HG03521 (cell line): ENCODE measurements at regions not wholly inside any gene's neighbourhood (a gene's known extent, or its start where the extent isn't known, plus 50 kb on each side); places are given as distances from the start of the nearest gene placed in this dataset.

Experiments used
- ATAC-seq: cut with Tn5 transposase; IDR thresholded peaks from one replicate; pipeline ENCODE4 v1.9.1; 2021; ENCODE audit warnings: mild to moderate bottlenecking, moderate library complexity; ENCODE audit not compliant: unreplicated experiment

DNA sequence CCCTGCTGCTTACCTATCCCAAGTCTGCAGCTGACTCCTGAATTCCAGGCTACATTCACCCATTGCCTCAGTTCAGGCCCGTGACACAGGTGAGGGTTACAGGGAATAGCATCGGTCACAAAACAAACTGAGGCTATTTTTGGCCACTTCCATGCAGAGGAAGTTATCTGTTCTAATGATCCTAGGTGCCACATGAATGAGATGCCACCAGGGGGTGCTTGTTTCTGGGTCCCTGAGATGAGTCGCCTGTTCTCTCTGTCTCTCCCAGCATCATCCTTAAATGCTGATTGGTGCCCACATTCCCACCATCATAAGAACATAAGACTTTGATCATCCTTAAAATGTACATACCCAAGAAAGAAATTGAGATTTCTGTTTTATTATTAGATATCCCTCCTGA, 119.0 kb upstream of the CELF4 start:
- no peak for ATAC-seq

DNA sequence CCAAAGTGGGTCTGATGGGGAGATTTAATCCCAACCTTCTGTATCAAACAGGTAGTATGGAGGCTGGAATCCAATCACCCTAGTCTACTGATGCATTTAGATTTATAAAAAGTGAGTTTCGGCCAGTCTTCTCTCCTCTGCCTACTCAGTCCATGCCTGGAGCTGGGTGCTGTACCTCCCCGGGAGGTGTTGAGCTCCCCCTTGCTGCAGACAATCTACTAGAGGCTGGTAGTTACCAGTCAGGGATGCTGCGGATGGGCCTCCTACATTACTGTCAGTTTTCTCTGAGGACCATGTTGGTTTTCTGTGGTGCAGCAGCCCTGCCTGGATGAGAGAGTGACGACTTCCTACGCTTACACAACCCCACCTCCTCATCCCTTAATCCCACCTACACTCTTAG, 118.6 kb upstream of the CELF4 start:
- ATAC-seq, result no peak

DNA sequence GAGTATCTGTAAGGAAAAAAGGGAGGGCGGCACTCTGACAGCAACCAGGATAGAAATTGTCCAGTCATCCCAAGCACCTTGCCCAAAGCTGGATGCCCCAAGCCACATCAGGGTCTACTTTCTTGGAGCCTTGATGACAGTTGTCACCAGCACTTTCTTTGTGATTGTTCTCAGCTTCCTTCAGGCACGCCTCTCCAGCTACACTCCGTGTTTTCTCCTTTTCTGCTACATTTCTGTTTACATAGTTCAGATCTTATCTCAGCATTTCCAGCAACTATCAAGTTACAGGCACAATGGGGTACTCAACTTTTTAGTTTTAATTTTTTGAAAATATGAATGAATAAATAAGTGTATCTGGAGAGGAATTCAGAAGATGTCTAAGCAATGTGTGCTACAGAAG, 115.3 kb upstream of the CELF4 start:
- no peak for ATAC-seq

DNA sequence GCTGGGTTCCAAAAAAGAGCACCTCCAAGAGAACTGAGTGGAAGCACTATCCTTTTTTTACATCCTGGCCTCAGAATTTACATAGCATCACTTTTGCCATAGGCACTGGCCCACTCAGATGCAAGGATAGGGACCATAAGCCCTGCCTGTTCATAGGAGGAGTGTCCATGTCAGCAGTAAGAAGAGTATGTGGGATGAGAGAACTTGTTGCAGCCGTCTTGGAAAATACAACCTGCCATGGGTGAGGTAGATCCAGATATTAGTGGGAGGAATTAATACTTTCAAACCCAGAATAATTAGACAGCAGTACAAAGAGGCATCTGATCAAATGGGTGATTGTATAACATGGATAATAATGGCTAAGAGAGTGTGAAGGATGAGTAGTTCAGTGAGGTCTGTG, 110.7 kb upstream of the CELF4 start:
- ATAC-seq, result no peak

DNA sequence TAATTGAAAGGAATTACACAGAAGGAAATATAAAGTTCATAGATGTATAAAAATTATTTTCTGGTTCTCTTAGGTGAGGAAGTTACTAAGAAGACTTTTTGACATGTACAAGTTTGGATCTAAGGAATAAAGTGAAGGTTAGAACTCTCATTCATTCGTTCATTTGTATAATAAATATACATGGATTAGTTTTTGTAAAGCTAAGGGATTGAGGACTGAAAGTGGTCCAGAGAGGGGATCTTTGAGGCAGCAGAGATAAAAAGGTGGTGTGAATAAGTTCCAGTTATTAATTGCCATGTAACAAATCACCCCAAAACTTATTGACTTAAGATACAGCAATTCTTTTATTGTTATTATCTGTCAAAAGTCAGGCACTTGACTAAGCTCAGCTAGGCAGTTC, 110.1 kb upstream of the CELF4 start:
- ATAC-seq, result no peak

DNA sequence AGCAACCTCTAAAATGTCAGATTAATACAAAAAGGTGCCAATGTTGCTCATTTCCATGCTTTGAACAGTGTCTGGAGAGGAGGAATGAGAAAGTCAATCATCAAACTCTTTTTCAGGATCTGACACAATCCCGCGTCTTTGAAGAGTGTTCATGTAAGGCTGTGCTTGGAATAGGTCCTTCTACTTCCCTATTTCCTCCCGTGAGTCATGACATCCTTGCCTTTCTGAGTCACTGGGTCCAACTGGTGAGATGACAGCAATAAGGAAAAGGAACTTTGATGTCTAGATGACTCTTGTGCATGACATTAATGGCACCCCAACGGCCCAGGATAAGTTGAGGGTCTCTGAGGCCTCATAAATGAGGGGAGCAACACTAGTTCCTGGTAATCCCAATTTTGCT, 109.0 kb upstream of the CELF4 start:
- no peak for ATAC-seq

DNA sequence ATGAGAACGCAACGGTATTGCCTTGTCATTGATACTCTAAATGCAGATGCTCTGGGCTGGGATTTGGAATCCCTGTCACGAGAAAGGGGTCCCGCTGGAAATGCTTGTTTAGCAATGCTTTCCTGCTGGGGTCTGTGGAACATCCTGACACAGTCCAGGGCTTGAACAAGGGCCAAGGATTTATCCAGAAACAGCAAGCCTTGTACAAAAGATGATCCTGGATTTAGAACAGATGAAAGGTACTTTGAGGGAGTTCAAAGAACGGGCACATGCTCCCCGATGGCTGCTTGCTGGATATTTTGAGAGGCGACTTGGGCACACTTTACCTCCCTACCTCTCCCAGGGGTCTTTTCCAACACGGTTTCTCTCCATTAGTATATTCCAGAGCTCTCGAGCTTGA, 108.1 kb upstream of the CELF4 start:
- ATAC-seq, result no peak

DNA sequence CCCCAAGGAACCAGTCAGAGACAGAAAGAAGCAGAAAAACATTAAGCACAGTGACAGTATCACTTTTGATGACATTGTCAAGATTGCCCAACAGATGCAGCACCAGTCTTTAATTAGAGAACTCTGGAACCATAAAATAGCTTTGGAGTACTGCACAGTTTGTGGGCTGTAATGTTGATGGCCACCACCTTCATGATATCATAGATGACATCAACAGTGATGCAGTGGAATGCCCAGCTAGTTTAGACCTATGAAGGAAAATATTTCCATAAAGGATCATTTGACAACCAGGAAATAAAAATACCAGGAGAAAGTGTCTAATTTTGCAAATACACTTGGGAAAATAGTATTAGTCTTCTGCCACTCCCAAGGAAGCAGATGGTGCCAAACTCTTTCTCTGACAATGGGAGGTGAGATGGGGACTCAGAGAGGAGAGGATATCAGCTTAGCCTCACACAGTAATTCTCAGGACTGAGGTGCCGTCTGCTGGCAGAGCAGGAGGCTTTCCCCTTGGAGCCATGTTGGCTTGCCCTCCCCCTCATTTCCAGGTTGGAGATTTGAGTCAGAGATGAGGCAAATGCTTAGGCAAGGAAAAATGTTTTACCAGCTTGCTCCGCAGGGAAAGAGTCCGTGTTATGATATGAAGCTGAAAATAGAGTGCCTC, 107.5 kb upstream of the CELF4 start:
- no peak for ATAC-seq

DNA sequence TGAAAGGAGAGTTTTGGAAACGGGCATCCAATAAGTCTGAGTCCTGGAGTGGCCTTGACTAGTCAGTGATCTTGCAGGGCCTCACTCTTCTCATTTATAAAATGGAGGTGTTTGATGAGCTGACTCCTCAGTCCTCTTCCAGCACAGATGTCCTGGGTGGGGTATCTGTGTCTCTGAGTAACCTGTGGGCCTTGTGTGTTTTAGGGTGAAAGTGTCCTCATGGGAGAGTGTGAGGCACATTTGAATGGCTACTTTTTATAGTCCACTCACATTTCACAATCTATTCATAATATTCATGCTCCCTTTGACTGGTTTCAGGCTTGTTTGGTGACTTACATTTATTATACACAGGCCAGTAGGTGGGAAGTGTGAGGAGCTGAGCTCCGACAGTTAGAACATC, 106.4 kb upstream of the CELF4 start:
- no peak for ATAC-seq

DNA sequence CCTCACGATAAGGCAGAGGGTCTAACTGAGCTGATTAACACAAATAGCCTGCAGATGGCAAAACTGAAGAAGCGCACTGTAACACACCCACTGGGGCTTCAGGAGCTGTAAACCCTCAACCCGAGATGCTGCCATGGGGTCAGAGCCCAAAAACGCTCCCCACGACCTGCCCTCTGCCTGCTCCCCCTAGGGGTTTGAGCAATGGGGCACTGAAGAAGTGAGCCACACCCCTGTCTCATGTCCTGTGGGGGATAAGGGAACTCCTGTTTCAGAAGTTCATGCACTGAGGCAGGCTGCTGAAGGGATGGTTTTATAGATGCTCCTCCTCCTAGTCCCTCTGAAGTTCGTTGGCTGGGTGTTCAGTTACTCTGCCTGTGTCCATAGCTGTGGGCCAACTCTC, 105.9 kb upstream of the CELF4 start:
- ATAC-seq, result no peak

DNA sequence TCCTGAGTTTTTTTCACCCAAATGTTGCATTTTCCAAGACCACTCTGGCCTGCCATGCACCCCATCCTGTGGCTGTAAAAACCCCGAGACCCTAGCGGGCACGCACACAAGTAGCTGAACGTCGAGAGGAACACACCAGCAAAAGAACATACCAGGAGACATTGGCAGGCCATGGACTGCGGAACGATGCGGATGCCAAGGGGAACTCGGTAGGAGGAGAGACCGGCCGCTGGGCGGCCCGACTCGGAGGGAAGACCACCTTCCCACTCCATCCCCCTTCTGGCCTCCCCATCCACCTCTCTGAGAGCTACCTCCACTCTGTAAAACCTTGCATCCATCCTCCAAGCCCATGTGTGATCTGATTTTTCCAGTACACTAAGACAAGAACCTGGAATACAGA, 105.5 kb upstream of the CELF4 start:
- ATAC-seq, result no peak

DNA sequence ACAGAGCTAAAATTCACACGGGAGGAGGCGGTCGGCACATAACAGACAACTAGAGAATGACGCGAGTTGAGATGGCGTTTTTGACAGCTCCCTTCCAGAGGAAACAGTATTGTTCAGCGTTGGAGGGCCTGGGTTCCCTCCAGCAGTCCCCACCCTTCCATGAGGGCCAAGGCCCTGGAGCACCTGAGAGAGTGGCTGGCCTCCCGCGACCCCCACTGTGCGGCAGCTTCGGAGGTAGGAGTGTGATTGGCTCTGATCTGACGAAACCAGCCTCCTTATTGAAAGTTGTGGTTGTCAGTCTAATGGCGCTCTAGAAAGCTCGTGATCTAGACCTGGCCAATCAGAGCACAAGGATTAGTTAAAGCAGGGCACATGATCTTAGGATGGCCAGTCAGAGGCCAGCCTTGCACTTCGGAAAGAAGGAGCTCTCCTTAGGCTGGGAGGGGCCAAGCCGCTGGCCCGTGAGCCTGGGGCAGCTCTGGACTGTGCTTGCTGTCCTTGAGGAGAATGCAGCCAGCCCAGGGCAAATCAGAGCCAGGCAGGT, 104.5 kb upstream of the CELF4 start:
- ATAC-seq, result no peak

DNA sequence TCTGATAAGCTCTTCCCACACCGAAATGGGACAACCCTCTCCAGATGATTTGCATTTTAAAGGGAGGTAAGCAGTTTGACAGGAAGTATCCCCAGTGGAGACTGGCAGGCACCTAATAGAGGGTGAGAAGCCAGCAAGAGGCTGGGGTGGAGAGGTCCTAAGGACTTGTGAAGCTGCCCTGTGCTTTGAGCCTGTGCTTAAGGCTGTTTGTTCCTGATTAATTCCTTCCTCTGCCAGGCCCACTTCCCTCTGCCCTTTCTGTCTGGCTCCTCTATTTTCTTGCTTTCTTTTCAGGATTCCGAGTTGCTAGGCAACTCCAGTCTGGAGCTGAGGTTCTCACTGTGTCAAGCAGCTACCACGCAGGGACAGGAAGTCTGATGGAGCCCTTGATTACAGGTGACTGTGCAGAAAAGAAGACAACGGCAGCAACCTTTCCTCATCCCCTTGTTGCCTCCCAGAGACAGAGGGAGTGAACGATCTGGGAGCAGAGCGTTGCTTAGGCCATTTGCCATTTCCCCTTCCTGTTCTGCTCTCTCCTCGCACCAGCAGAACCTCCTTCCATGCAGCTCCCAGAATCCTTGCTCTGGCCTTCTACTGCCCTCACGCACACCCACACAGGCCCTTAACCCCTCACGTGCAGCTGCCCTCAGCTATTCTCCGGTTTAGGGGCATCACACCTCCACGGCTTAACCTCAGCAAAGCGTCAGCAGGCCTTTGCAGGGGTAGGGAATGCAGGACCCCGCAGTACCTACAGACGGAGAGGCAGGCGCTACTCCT, 103.6 kb upstream of the CELF4 start:
- ATAC-seq, result no peak

DNA sequence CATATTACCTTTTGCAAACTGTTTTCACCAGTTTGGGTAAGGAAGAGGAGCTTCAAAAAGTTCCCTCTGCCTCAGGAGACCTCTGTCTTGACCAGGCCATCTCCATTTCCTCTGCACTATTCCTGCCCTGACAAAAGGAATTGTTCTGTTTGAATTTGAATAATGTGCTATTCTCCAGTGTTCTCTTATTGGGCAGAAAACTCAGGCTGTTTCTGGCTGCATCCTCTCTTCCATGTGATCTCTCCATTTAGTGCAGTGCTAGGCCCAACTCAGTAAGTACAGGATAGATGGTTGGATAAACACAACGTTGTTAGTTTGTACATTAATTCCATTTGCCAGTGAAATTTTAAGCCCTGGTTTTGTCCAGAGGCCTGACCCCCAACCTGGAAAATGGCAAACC, 102.2 kb upstream of the CELF4 start:
- no peak for ATAC-seq

DNA sequence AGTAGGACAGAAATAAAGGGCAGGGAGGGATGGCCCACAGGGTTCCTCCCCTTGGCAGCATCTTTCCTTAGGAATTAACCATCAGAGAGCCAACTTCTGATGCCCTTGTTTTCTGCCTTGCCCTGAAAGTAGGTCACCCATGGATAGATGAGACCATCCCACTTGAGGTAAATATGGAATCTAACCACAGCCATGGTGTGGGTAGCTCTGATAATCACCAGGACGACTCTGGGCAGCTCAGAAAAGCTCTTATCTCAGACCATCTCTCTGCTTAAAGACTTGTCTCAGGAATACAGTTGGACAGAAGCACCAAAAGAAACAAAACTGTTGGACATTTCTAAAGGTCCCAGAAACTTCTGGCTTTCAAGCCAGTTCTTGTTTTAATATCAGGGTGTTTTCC, 101.4 kb upstream of the CELF4 start:
- ATAC-seq, result no peak

DNA sequence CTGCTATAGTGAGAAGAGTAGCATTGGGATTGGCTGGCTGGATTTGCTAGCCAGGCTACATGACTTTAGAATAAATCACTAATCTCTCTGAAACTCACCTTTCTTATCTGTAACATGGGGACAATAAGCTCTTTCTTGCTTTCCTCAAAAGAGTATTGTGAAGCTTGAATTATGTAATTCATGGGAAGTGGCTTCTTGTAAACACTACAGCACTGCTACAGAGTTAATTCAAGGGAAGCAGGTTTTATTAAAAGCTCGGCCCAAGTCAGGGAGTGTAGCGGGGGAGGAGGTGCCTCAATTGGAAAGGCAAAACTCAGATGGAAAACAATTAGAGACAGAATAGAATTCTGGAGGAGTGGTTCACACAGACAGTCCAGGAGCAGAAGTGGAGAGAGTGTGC, 100.9 kb upstream of the CELF4 start:
- no peak for ATAC-seq

DNA sequence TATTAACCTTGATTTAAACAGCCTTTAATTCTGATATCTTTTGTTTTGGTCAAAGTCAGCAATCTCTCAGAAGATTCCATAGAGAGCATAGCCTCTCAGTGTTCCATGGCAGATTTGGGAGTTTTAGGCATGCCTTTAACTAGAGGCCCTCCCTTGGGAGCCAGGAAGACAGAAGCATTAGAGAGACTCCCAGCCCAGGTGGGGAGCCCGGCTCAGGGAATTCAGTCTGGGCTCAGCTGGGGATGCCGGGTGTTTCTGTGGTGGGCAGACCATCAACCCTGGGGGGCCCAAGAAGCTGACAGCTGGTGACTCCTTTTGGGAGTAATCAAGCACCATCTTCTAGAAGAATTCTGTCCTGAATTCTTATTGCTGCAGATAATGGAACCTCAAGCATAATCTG, 99.7 kb upstream of the CELF4 start:
- no peak for ATAC-seq

DNA sequence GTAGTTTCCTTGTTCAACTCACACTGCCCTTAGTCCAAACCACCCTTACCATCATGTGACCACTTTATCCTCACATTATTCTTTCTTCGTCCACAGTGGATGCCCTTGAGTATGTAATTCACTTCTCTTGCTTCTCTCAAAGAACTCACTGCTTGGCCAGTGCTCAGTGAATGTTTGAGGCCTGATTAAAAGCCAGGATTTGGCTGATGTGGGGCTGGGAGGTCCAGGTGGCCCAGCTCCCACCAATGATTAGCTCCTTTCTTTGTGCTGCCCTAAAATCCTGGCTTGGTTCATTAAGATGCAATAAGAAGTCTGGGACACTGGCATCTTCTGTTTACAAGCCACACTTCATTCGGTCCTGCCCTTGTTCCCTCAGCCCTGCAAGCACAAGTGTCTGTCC, 97.8 kb upstream of the CELF4 start:
- ATAC-seq, result no peak

DNA sequence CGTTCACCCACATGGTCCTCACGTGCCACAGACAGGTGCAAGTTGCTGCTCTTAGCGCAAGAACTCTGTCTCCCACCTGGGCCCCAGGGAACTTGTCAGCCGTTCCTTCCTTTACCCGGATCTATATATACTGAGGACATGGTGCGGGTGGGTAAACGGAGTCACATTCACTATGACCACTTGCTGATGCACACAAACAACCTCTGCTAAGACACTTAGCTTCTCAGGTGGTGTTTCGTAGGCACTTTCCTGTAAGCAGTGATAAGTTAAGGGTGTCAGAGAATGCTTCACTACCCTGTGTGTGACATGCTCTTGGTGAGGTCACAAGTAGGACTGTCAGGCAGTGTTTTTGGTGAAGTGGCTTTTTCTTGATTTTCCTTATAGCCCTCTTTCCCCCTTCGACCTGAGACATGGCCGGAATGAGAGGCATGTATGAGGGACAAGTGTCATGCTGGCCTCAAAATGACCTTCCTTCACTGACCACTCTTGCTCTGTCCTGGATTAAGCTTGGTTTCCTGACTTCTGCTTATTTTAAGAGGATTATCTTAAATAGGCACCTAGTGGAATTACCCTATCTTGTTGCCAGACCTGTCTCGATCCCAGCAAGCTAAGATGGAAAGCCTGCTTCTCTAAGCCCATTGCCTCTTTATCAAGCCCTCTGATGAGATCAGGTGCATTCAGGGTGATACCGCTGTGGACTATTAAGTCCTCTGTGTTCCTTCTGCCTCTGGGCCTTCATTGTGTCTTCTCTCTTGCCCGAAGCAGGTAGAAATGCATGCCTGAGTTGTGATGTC, 97.1 kb upstream of the CELF4 start:
- ATAC-seq, result no peak

DNA sequence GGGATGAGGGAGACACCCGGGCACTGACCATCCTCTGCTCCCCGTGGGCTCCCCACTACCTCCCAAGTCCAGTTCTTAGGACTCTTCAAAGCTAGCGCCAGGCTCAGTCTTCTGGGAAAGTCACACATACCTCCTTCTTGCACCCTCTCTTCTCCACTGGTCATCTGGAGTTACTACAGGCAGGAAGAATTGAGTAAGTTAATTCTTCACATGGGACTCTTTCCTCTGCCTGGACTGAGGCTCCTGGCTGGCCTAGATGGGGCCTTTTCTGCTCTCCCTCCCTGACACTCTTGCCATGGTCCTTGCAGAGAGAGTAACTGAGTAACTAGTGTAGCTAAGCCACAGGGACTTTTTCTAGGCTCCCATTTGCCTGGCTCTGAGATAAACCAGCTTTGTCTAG, 96.5 kb upstream of the CELF4 start:
- no peak for ATAC-seq

DNA sequence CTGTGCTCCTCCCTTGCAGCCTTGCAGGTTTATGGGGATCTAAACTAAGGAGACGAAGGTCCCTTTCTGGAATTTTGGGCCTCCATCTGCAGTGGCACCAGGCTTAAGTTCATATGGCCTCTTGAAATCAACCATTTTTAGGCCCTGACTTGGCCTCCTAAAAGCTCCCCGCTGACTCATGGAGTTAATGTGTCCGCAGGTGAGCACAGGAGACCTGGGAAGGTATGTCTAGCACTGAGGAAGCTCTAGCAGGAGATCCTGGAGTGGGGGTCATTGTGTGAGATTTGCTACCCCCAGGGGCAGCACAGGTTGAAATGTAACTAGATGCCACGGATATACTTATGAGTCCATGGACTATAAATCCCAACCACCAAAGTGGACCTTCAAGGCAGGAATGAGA, 95.9 kb upstream of the CELF4 start:
- ATAC-seq, result no peak

DNA sequence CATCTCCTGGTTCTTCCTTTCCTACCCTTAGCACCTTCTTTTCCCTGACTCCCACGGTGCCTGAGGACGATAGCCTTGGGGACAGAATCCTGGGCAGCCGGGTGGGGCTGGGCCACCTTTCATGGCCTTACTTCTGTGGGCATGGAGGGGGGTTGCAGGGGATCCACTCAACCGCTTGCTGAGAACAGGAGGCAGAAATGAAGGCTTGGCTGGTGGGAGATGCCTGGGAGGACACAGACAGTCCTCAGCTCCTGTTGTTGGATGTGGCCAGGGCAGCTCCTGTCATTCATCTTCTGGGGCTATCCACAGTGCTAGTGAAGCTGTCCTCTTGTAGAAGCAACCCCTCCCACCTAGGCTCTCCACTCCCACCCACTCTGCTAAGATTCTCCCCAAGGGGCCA, 95.5 kb upstream of the CELF4 start:
- ATAC-seq, result no peak
